Stimulated activated CD8-positive, alpha-beta memory T cell treated with anti-CD3 and anti-CD28 coated beads, Interleukin-2, amount 100 ng/mL, for 48 hours (primary cell): ENCODE measurements at regions not wholly inside any gene's neighbourhood (a gene's known extent, or its start where the extent isn't known, plus 50 kb on each side); places are given as distances from the start of the nearest gene placed in this dataset.

Experiments used
- DNase-seq, 2 donors: peaks; one replicate each; pipeline ENCODE4 v3.0.0-alpha.2; 2020; ENCODE audit warnings: low read depth in 2 of 2

- no peak for DNase-seq
These were observed 68.6 kb upstream of the CCN6 start for GRCh38 chr6:111985202-111985731.

GRCh38 chr6:111986651-111987050 is 67.3 kb upstream of the CCN6 start:
- DNase-seq: no peak

- DNase-seq: no peak
These were observed 66.6 kb upstream of the CCN6 start for GRCh38 chr6:111987295-111987694.

GRCh38 chr6:111988926-111989325 is 65.0 kb upstream of the CCN6 start:
- DNase-seq: no peak

GRCh38 chr6:111989743-111990142 is 64.2 kb upstream of the CCN6 start:
- DNase-seq: no peak

- DNase-seq: no peak
These were observed 63.7 kb upstream of the CCN6 start for GRCh38 chr6:111990214-111990613.

- no peak for DNase-seq
These were observed 61.1 kb upstream of the CCN6 start for GRCh38 chr6:111992851-111993250.

GRCh38 chr6:111993342-111993741 is 60.6 kb upstream of the CCN6 start:
- no peak for DNase-seq

GRCh38 chr6:111994791-111995190 is 59.1 kb upstream of the CCN6 start:
- DNase-seq: no peak

GRCh38 chr6:111995404-111995803 is 58.5 kb upstream of the CCN6 start:
- DNase-seq: no peak

GRCh38 chr6:111996144-111996865 is 57.6 kb upstream of the CCN6 start:
- DNase-seq: no peak

GRCh38 chr6:111997078-111997852 is 56.6 kb upstream of the CCN6 start:
- DNase-seq: peak; percentile 61 to 63

GRCh38 chr6:111997853-111998208 is 56.1 kb upstream of the CCN6 start:
- no peak for DNase-seq

GRCh38 chr6:112002307-112002706 is 51.6 kb upstream of the CCN6 start:
- no peak for DNase-seq
